Skin epidermis (tissue), 12 donors: ENCODE measurements at regions not wholly inside any gene's neighbourhood (a gene's known extent, or its start where the extent isn't known, plus 50 kb on each side); places are given as distances from the start of the nearest gene placed in this dataset.

ENCODE experiments used
- H3K27ac ChIP-seq, 21 experiments: fragments of 200-600 bp; sonication (generic) in 11 of 21; one replicate each; pipeline ENCODE4 v1.5.0; 2020; ENCODE audit warnings: mild to moderate bottlenecking in 3 of 21, inconsistent platforms in 2 of 21, moderate library complexity in 2 of 21
- H3K4me3 ChIP-seq, 7 experiments: fragments of 200-600 bp; sonication (generic) in 2 of 7; one replicate each; pipeline ENCODE4 v1.5.0; 2020; ENCODE audit warnings: inconsistent platforms in 2 of 7, mild to moderate bottlenecking in 2 of 7, moderate library complexity in 1 of 7

DNA sequence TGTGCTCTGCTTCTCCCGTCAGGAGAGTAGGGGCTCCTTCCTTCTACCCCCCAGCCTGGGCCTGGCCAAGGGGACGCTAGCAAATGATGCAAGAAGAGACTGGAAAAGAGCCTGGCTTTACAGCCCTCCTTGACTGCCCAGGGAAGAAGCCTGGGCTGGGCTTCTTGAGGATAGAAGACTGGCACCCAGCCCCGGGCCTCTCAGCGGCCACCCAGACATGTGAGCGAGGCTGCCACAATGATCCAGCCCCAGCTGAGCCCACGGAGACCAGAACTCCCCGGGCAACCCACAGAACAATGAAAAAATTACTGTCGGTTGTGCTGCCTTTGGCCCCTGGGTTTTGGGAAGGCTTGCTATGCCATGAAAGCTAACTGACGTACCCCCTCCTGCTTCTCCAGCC, 100.6 kb upstream of the PRR20G start:
- Histone ChIP-seq H3K27ac (no peak overlapping the region), H3K4me3 (no peak overlapping the region)

DNA sequence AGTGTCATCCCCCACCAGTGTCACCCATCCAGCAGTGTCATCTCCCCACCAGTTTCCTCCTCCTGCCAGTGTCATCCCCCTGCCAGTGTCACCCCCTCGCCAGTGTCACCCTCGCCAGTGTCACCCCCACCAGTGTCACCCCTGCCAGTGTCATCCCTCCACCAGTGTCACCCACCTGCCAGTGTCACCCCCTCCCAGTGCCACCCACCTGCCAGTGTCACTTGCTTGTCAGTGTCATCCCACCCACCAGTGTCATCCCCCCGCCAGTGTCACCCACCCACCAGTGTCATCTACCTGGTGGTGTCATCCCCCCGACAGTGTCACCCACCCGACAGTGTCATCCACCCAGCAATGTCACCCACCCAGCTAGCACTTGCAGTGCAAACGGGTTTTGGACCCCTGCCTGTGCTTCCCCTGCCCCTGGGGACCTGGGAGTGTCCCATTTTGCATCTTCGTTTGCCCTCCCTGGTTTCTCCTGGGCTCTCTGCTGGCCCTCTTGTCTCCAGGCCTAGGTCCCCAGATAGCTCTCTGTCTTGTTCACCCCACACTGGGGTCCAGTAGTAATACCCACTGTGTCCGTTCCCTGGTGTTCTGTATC, 99.8 kb upstream of the PRR20G start:
- Histone ChIP-seq H3K4me3 (no peak overlapping the region), H3K27ac (no peak overlapping the region)

DNA sequence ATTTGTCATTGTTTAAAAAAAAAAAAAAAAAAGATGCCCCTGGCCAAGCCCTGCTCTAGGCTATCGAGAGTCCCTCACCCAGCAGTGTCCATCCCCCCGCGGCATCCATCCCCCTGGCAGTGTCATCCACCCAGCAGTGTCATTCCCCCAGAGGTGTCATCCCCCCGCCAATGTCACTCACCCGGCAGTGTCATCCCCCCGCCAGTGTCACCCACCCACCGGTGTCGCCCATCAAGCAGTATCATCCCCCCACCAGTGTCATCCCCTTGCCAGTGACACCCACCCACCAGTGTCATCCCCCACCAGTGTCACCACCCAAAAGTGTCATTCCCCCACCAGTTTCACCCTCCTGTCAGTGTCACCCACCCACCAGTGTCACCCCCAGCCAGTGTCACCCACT, 99.3 kb upstream of the PRR20G start:
- no peak overlapping the region for H3K27ac ChIP-seq
- H3K4me3 ChIP-seq, result no peak overlapping the region

DNA sequence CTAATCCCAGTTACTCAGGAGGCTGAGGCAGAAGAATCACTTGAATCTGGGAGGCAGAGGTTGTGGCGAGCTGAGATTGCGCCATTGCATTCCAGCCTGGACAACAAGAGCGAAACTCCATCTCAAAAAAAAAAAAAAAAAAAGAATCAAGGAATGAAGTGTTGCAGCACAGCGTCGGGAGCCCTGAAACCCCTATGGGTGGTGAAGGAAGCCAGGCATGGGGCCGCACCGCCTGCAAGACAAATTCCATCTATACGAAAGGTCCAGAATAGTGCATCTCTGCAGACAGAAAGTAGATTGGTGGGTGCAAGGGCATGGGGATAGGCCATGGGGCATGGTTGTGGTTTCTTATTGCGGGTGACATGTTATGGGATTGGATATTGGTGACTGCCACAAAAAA, 98.6 kb upstream of the PRR20G start:
- no peak overlapping the region for H3K27ac ChIP-seq
- no peak overlapping the region for H3K4me3 ChIP-seq

DNA sequence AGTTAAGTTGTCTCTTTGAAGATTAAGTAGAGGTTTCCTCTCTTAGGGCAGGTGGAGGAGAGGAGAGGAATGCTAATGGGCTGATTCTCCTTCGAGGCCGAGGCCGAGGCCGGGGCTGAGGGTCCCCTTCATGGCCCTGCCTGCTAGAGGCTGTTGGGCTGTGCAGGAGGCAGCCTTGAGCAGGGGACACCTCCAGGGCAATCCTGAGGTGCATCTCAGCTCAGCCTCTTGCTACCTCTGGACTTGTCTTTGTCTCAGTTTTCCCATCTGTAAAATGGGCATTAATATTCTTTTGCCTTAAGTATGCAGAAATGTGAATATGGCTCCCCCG, 97.7 kb upstream of the PRR20G start:
- Histone ChIP-seq H3K4me3 (no peak overlapping the region), H3K27ac (no peak overlapping the region)

DNA sequence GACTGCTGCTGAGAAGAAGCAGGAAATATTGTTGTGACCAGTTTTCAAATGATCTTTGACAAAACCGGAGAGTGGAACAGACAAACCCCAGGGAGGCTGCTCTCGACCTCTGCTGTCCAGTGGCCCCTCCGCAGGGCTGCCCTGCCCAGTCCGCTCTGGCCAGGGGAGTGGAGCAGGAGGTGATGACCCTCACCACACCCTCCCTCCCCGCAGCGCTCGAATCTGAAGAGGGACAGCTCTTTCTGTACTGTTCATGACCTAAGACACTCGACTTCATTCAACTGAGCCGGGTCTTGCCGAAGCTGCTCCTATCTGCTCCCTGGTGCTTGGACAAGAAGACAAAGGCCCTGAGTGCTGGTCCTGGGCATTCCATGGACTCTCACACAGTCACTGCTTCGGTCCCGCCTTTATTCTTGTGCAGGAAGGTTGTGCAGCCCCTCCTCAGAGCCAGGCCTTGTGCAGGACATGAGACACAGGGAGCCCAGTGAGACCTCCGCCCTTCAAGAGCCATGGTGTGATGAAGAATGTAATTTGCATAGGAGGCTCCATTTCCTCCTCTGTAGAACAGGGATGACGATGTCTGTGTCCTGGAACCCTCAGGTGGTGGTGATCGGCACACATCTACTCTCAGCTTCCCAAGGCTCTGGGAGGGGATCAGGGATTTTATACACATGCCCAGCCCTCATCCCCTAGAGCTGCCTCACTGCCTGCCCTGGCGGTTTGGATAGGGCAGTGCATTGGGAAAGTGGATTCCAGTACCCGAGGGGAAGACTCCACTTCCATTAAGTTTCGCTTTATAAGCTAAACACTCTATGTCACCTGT, 97.1 kb upstream of the PRR20G start:
- Histone ChIP-seq H3K4me3 (no peak overlapping the region), H3K27ac (no peak overlapping the region)

DNA sequence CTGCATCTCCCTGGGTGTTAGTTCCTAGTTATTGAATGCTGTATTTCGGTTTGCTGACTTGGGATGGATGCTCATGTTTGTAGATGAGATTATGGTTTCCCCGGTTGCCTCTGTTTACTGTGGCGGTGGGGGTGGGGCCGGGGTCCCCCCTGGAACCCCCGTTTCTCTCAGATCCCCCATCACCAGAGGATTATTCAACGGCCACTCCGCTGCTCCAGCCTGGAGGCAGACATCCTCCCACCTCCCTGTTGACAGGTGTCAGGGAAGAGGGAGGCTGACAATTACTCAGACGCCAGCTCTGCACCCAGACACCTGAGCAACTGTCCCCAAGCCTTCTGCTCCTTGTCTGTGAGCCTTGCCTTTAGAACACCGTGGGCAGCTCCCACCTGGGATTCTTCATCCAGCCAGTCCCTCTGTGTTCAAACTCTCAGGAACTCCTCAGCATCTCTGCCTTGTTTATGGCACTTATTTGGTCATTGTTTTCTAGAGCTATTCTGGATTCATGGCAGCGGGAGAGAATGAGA, 95.9 kb upstream of the PRR20G start:
- Histone ChIP-seq H3K4me3 (no peak overlapping the region), H3K27ac (no peak overlapping the region)

DNA sequence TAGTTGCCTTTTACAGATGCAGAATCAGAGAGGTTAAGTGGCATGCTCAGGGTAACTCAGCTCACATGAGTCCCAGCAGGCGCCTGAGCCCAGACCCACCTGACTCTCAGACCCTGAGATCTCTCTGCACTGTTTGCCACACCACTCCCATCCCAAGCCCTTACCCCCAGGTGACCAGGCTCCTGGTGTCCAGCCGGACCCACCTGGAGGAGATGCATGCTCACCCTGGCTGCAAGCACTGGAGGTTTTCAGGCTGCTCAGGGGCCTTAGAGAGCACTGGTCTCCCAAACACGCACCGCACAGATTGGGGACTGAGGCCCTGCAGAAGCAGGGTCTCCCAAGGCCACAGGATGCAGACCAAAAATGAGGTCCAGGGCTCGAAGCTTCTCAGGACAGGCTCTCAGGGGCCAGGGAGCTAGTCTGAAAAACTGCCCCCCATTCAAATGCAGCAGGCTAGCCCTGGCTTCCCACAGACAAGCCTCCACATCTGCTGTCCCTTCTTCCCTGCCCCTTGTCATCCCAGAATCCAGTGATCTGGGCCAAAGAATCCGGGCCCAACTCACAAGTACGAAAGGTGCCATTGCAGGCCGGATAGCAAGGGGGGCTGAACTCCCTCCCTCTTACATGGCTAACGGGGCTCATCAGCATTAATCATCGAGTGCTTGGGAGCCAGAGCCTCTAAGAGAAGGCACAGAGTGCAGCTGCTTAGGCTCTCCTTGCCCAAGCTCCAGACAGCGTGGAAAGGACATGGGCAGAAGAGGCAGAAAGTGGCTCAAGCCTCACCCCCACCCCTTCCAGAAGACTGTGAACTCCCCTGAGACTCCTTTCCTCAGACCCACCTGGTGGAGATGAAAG, 90.2 kb upstream of the PRR20G start:
- Histone ChIP-seq H3K4me3 (no peak overlapping the region), H3K27ac (no peak overlapping the region)

DNA sequence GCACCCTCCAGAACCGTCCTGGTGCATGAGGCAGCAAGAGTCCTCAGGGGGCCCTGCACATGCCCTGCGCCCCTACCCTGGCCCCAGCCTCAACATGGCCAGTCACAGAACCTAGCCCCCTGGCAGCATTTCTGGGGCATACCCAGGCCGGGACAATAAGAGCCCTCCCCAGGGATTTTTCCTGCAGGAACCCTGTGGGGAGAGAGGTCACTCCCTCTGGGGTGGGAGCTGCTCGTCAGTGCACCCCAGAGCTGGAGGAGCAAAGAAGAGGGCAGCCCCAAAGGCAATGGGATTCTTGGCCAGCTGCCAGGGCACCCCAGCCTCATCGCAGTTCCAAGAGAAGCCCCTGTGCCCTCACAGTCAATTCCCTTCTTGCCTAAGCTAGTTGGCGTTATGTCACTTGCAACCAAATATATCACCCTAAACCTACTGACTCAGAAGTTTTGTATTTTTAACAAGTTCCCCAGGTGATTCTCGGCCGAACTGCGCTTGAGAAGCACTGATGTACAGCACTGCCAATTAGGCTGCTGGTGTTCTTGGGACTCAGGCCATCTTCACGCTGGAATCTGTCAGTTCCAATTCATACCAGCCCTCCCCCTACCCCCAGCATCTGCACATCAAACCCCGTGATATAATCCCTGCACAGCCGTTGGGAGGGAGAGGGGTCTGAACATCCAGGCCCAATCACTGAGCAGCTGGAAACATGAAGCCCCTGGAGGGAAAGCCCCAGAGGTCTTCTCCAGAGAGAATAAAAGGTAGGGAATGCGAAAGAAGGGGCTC, 87.5 kb upstream of the PRR20G start:
- Histone ChIP-seq H3K4me3 (no peak overlapping the region), H3K27ac (no peak overlapping the region)

DNA sequence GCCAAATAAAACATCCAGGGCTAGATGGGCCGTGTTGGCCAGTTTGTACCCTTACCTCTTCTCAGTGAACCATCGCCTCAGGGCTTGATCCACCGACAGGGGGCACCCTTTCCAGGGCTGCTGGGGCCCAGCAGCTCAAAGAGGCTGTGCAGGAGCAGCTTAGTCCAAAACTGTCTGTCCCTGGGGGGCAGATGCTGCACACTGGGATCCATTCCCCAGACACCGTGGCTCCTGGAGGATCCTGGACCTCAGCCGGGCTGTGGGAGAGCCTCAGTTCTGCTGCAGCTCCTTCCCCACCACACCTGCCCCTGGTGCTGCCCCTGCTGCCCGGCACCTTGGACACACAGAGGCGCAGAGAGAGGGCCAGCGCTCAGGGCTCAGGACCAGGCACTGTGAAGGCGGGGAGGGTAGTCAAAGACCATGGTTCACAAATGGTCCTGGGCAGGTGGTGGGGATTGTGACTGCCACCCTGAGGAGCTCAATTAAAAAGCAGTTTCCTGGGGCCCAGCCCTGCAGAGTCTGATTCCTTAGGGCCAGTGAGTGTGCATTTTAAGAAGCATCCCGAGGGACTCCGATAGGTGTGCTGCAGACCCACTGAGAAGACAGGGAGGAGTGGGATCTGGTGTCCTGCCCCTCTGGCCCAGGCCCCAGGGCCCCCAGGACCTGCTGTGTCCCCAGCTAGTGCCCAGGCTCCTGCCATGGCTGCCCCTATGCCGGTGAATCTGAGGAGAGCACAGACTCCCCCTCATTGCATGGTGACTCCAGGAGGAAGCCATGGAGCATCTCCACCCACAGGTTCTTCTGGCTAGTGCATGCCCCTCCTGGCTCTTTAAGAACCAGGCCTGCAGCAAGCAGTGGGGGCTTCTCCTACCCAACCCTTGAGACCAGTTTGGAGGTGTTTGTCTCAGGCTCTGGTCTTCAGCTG, 86.5 kb upstream of the PRR20G start:
- no peak overlapping the region for H3K4me3 ChIP-seq
- no peak overlapping the region for H3K27ac ChIP-seq

DNA sequence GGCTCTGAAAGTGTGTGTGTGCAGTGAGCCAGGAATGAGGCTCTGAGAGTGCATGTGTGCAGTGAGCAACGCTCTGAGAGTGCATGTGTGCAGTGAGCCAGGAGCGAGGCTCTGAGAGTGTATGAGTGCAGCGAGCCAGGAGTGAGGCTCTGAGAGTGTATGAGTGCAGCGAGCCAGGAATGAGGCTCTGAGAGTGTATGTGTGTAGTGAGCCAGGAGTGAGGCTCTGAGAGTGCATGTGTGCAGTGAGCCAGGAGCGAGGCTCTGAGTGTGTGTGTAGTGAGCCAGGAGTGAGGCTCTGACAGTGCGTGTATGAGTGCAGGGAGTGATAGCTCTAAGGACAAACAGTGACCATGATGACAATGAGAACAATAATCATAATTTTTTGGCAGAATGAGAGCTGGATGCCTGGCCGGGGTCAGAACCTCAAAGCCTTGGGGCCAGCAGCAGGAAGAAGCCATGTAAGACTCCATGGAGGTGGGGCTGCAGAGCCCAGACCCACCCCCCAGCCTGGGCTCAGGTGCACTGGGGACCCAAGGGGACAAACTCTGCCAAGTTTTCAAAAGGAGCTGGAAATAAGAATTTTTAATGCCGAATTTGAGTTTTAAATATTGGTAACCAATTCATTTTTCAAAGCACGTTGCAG, 85.7 kb upstream of the PRR20G start:
- Histone ChIP-seq H3K4me3 (no peak overlapping the region), H3K27ac (no peak overlapping the region)

DNA sequence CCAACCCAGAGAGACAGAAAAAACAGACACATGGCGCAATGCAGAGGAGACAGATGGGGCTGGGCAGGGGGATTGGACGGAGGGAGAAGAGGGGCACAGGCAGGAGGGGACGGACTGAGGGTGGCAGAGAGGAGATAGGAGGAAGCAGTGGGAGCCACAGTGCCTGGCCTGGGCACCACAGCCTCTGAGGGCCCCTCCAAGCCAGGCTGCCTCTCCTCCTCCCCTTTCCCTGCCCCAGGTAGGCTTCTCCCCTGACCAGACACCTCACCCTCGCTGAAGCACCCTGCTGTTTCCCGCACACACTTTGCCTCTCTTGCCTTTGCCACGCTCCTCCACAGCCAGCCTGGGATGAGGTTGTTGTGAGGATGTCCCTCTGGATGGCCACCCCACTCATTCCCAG, 84.0 kb upstream of the PRR20G start:
- H3K27ac ChIP-seq, result no peak overlapping the region

DNA sequence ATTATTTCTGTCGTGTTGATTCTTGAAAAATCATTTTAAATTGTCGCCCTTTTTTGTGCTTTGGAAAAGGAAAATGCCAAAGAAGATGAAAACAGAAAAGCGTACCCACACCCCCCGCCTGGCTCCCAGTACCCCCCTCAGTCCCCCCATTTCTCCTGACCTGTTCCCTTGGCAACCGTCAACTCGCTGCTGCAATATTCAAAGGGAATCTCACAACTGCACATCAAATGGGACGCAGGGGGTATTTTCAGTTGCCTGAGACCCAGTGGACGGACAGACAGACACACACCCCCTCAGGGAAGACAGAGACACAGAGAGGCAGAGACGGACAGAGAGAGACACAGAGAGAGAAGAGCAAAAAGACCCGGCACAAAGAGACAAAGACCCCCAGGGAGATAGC, 83.5 kb upstream of the PRR20G start:
- Histone ChIP-seq H3K4me3 (no peak overlapping the region), H3K27ac (no peak overlapping the region)

More for the DNA sequence above, 84.0 kb upstream of the PRR20G start:
- H3K4me3 ChIP-seq, result no peak overlapping the region

DNA sequence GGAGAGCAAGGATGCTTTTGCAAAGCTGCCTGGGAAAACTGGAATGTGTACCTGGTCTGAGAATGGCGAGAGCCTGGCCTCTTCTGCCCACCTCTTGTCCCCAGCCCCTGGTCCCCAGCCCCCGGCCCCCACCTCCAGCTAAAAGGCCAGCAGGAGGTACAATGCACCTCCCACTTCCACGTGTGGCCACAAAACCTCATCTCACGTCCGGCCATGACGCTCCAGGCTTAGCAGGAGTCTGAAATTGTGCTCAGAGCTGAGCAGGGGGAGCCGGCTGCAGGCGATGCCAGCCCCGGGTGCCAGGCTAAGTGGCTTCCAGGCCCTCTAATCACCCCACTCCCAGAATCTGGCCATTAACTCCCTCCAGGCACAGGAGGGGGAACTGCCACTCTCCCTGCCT, 83.1 kb upstream of the PRR20G start:
- H3K27ac ChIP-seq, result no peak overlapping the region
- no peak overlapping the region for H3K4me3 ChIP-seq

DNA sequence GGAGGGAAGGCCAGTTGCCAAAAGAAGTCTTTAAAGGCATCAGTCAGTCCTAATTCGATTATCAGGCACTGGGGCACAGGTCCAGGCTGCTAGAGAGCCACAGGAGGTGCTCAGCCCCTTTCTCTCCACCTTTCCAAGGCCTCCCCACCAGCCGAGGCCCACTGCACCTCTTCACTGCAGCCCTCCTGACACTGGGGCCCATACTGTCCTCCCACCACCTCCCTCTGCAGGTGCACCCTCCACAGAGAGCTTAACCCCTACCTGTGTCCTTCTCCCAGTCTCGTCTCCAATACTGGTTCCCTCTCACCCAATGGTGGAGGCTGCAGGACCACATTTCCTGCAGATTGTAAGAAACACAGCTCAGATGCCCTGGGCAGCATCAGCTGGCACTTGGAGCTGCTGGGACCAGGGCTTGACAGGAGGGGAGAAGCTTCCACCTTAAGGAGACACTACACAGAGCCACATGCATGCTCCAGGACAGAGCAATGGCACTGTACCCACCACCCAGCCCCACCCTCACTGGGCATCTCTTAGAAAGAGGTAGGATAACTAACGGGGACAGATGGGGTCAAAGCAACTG, 81.6 kb upstream of the PRR20G start:
- Histone ChIP-seq H3K27ac (no peak overlapping the region), H3K4me3 (no peak overlapping the region)

DNA sequence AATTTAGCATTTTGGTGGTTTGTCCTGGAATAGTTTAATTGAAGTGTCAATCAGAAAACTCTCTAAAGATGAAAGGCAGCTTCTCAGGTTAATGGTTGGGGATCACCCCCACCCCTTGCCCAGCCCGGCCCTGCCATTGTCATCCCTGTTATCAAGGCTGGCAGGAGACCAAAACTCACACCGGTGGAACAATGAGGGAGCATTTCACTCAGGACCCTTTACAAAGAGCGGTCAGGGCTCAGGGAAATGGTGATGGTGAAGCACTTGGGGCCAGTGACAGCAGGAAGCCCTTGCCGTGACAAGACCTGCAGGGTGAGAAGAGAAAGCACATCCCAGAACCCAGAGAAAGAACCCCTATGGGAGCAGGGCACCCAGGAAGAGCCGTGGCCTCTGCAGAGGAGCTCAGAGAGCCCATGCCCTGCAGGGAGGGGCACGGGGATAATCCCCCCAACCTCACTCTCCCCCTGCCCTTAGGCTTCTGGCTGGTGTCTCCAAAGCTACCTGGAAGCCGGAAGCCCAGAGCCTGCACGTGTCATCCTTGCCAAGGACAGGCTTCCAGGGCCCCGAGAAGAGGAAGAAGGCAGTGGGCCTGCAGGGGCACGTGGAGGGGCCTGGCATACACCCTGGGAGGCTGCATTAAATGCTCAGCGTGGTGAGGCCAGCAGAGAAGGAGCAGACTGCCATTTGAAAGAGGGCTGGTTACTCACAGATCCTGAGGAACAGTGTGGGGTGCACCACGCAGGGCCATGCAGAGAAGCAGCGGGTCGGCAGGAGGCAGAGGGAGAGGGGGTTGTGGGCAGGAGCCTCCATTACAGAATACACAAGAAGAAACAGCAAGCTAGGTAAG, 80.6 kb upstream of the PRR20G start:
- Histone ChIP-seq H3K4me3 (no peak overlapping the region), H3K27ac (no peak overlapping the region)

DNA sequence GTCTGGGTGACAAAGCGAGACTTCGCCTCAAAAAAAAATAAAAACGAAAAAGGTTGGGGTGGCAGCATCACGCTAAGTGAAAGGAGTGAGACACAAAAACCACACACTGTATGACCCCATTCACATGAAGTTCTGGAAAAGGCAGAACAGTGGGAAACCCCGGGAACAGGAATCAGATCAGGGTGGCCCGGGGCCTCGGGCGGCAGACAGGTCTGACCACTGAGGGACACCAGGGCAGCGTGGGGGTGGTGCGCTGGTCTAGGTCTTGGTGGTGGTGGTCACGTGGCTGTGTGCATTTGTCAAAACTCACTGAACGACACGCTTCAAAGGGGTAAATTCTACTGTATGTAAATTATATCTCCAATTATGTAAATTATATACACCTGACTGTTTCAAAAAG, 79.7 kb upstream of the PRR20G start:
- no peak overlapping the region for H3K4me3 ChIP-seq
- no peak overlapping the region for H3K27ac ChIP-seq
